Panc1 (cell line): ENCODE measurements at regions not wholly inside any gene's neighbourhood (a gene's known extent, or its start where the extent isn't known, plus 50 kb on each side); places are given as distances from the start of the nearest gene placed in this dataset.

Experiments used
- ATAC-seq: fragments of 200-7000 bp; cut with Tn5 transposase; 2 replicates; pipeline ENCODE4 v1.9.1; 2020; ENCODE audit warnings: mild to moderate bottlenecking, moderate library complexity
- BruUV-seq: library from RNA; stranded (reverse); fragments of 400-500 nt; replicated peaks from 2 replicates; lab custom pipeline; 2021; lab: Mats Ljungman, UMichigan
- CTCF ChIA-PET: fragments of 300-600 bp; sonication (Branson Sonifier 250); formaldehyde crosslinking; loops from one replicate; lab custom pipeline; 2022; ENCODE audit warnings: antibody characterized with exemption; lab: Charles Lee
- POLR2A ChIA-PET: fragments of 300-600 bp; sonication (Branson Sonifier 250); formaldehyde crosslinking; loops from one replicate; lab custom pipeline; 2022; ENCODE audit warnings: antibody characterized with exemption; lab: Charles Lee
- DNase-seq: peaks from one replicate; pipeline ENCODE4 v3.0.0-alpha.2; 2010; ENCODE audit warnings: low read depth, low spot score
- H3K27ac ChIP-seq: 2 replicates; pipeline ENCODE4 v1.5.1; 2011; ENCODE audit warnings: mild to moderate bottlenecking, low read length, inconsistent platforms
- H3K27me3 ChIP-seq: fragments of 200-500 bp; sonication (Bioruptor generic); 2 replicates; pipeline ENCODE4 v1.6.0; 2014; ENCODE audit warnings: low read length, inconsistent platforms; ENCODE audit not compliant: control insufficient read depth, insufficient read depth
- H3K36me3 ChIP-seq: fragments of 200-500 bp; sonication (Bioruptor generic); 2 replicates; pipeline ENCODE4 v1.5.1; 2014; ENCODE audit warnings: inconsistent platforms, mild to moderate bottlenecking, low read length, moderate library complexity; ENCODE audit not compliant: control insufficient read depth, insufficient read depth
- H3K4me1 ChIP-seq: 2 replicates; pipeline ENCODE4 v1.5.1; 2011; ENCODE audit warnings: inconsistent platforms, mild to moderate bottlenecking, low read length, moderate library complexity; ENCODE audit not compliant: control insufficient read depth, insufficient read depth
- H3K4me3 ChIP-seq, 2 experiments: 2 replicates each; pipeline ENCODE4 v1.5.1; 2011 to 2012; ENCODE audit warnings: low read depth in 2 of 2, low read length in 2 of 2, mild to moderate bottlenecking in 2 of 2, inconsistent platforms in 1 of 2, moderate library complexity in 1 of 2
- H3K9me3 ChIP-seq: fragments of 200-500 bp; sonication (Bioruptor generic); 2 replicates; pipeline ENCODE4 v1.5.1; 2014; ENCODE audit warnings: low read depth, mild to moderate bottlenecking, inconsistent platforms, low read length, moderate library complexity; ENCODE audit not compliant: control insufficient read depth, insufficient read depth
- CTCF ChIP-seq: fragments of 450-650 bp; IDR thresholded peaks from 2 replicates; pipeline ENCODE4 v1.5.1; 2017; ENCODE audit warnings: mild to moderate bottlenecking
- POLR2AphosphoS5 ChIP-seq: IDR thresholded peaks from 2 replicates; pipeline ENCODE4 v1.6.1; 2012; ENCODE audit warnings: mild to moderate bottlenecking, low read depth, low read length, moderate library complexity
- REST ChIP-seq, 2 experiments: IDR thresholded peaks; 2 replicates each; pipeline ENCODE4 v1.6.1; 2011 to 2012; ENCODE audit warnings: low read depth in 2 of 2, control low read depth in 1 of 2, low read length in 1 of 2, mild to moderate bottlenecking in 1 of 2, moderate library complexity in 1 of 2; ENCODE audit not compliant: insufficient read depth in 1 of 2
- SIN3A ChIP-seq: IDR thresholded peaks from 2 replicates; pipeline ENCODE4 v1.6.1; 2012; ENCODE audit warnings: low read depth, mild to moderate bottlenecking, low read length, moderate library complexity, borderline replicate concordance; ENCODE audit not compliant: insufficient read depth
- TCF7L2 ChIP-seq: IDR thresholded peaks from 2 replicates; pipeline ENCODE4 v1.6.1; 2011; ENCODE audit warnings: mild to moderate bottlenecking, low read depth, low read length, inconsistent platforms
- in situ Hi-C: cut with HindIII; loops from 2 replicates; pipeline ENCODE4 v1.10.0; 2016; ENCODE audit warnings: low sequenced_read_pairs, low pct_unique_long_range_greater_than_20kb
- intact Hi-C: fragments of 100-400 bp; cut with micrococcal nuclease; formaldehyde crosslinking; loops from one replicate; pipeline ENCODE4 v1.10.0; 2022; ENCODE audit not compliant: unreplicated experiment

- H3K9me3 ChIP-seq: no peaks in the 10 kb centered on the region
- no peak overlapping the region for H3K4me3 ChIP-seq
- in situ Hi-C loops (no loop called here), intact Hi-C loops (no loop called here)
- BruUV-seq: no TSS peak
- H3K27ac ChIP-seq: no peak overlapping the region
- ChIA-PET POLR2A (no interaction called here), CTCF (no interaction called here)
- H3K4me1 ChIP-seq: no peaks in the 10 kb centered on the region
- no peak for ATAC-seq
- DNase-seq: no peak
- no peak for TF ChIP-seq SIN3A
- TF ChIP-seq POLR2AphosphoS5: no peak
- no peak for TF ChIP-seq TCF7L2
- no peak for TF ChIP-seq CTCF
- TF ChIP-seq REST (IDR thresholded peaks at IDR 0.05; ENCODE audit: insufficient read depth in 1 of 2, low read depth in 2 of 2, low read length in 1 of 2): no peak
- no peaks in the 10 kb centered on the region for H3K27me3 ChIP-seq
- H3K36me3 ChIP-seq: no peaks in the 10 kb centered on the region
Observed at GRCh38 chr13:81713201-81713600, 1372.3 kb upstream of the SPRY2 start.

GRCh38 chr13:81697826-81698225, 1356.9 kb upstream of the SPRY2 start:
- Histone ChIP-seq H3K27ac (no peak overlapping the region), H3K36me3 (no peaks in the 10 kb centered on the region), H3K4me3 (no peak overlapping the region), H3K9me3 (no peaks in the 10 kb centered on the region), H3K27me3 (no peaks in the 10 kb centered on the region), H3K4me1 (no peaks in the 10 kb centered on the region)
- ATAC-seq: no peak
- no peak for DNase-seq
- intact Hi-C loops (no loop called here), in situ Hi-C loops (no loop called here)
- no TSS peak for BruUV-seq
- ChIA-PET POLR2A (no interaction called here), CTCF (no interaction called here)
- no peak for TF ChIP-seq TCF7L2
- TF ChIP-seq SIN3A: no peak
- no peak for TF ChIP-seq POLR2AphosphoS5
- no peak for TF ChIP-seq REST (IDR thresholded peaks at IDR 0.05; ENCODE audit: insufficient read depth in 1 of 2, low read depth in 2 of 2, low read length in 1 of 2)
- no peak for TF ChIP-seq CTCF
